HG02973 (cell line): ENCODE measurements at regions not wholly inside any gene's neighbourhood (a gene's known extent, or its start where the extent isn't known, plus 50 kb on each side); places are given as distances from the start of the nearest gene placed in this dataset.

ENCODE experiments used
- ATAC-seq: cut with Tn5 transposase; IDR thresholded peaks from one replicate; pipeline ENCODE4 v1.9.1; 2021; ENCODE audit warnings: moderate library complexity; ENCODE audit not compliant: unreplicated experiment

GRCh38 chr13:106998664-106999063 lies 430.7 kb upstream of the ARGLU1 start:
- ATAC-seq = no peak

DNA sequence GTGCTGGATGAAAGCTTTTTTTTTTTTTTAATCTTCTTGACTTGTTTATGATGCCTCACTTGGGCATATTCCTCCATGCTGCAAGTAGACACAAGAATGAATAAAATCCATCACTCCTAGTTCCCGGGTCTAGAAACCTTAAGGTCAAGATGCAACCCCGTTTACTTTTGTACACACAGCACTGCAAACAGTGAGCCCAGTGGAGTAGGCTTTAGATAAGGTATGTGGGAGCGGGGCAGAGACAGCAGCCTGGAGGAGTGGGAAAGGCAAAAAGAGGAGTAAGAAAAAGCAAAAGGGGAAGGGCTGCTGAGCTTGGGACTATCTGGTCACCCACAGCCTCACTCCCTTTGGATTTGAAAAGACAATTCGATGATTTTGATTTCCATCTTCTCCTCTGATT lies 429.8 kb upstream of the ARGLU1 start:
- ATAC-seq = no peak

- no peak for ATAC-seq
These were observed 429.1 kb upstream of the ARGLU1 start for GRCh38 chr13:106996867-106997618.

DNA sequence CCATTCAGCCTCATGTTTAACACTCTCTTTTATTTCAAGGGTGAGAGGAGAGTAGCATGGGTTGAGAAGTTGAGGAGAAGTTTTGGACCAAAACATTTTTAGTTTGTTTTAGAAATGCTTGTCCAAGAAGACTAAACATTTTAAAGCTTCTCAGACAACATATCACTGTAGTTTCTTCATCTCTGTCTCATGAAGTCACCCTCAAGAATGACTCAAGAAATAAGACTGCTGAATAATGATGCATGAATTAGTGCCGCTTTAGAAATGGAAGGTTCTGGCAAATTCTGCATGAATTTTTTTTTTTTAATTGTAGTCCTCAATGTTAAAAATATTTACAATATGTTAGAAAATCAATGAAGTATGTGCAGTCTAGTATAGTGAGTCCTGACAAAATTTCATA lies 422.7 kb upstream of the ARGLU1 start:
- no peak for ATAC-seq

- no peak for ATAC-seq
These were observed 421.9 kb upstream of the ARGLU1 start for GRCh38 chr13:106989876-106990275.

DNA sequence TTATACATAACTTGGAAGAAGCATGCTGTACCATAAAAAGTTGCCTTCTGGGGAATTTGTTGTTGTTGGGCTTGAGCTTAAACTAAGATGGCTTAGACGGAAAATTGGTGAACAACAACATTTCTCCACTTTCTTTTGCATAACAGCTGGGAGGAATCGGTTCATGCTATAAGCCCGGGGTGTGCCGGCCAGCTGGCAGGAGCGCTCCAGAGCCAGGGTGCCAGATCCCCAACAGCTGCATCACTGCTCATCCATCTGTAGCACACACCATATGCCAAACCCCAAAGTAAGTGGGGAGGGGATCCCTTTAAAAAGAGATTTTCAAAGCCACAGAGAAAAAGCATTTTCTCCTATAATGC lies 419.5 kb upstream of the ARGLU1 start:
- no peak for ATAC-seq

GRCh38 chr13:106986687-106987426 lies 418.9 kb upstream of the ARGLU1 start:
- no peak for ATAC-seq

- ATAC-seq = no peak
These were observed 418.1 kb upstream of the ARGLU1 start for GRCh38 chr13:106986033-106986484.

GRCh38 chr13:106985481-106985880 lies 417.5 kb upstream of the ARGLU1 start:
- ATAC-seq = no peak

- no peak for ATAC-seq
These were observed 413.1 kb upstream of the ARGLU1 start for GRCh38 chr13:106981051-106981450.

- ATAC-seq = no peak
These were observed 399.5 kb upstream of the ARGLU1 start for GRCh38 chr13:106967391-106967790.

DNA sequence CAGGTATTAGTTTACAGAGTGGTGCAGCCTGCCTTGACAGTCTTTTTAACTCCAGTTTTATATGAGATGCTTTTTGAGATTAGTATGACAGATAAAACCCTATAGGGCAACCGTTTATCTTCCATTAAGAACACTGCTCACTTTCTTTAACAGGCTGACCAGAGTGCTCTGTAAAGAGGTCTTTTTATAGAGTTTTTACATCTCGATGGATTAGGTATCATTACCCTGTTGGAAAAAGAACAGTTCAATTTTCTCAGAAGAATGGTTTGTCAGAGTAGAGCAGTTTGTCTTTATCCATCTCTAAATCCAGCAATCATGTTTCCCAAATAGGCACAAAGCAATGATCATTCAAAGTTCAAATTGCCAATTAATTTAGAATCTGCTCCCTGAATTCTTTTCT lies 395.2 kb upstream of the ARGLU1 start:
- ATAC-seq = no peak

- ATAC-seq = no peak
These were observed 393.7 kb upstream of the ARGLU1 start for GRCh38 chr13:106961651-106962050.

- no peak for ATAC-seq
These were observed 393.3 kb upstream of the ARGLU1 start for GRCh38 chr13:106961216-106961615.

DNA sequence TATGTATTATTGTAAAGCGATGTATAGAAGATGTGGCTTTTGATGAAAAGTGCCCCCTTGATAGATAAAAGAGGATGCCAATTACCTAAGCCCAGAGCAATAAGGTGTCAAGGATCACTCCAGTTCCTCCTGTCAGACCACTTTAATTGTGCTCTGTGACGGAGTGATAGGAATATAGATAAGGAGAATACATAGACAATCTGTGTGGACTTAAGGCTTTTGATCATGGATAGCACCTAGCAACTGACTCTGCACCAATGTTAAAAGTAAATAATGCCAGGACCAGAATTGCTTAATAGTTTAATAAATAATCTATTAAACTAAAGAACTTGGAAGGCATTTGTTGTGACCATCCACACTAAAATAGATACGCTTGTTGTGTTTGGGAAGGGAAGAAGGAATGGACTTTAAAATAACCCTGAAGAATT lies 390.7 kb upstream of the ARGLU1 start:
- no peak for ATAC-seq

- no peak for ATAC-seq
These were observed 374.6 kb upstream of the ARGLU1 start for GRCh38 chr13:106942563-106942962.

DNA sequence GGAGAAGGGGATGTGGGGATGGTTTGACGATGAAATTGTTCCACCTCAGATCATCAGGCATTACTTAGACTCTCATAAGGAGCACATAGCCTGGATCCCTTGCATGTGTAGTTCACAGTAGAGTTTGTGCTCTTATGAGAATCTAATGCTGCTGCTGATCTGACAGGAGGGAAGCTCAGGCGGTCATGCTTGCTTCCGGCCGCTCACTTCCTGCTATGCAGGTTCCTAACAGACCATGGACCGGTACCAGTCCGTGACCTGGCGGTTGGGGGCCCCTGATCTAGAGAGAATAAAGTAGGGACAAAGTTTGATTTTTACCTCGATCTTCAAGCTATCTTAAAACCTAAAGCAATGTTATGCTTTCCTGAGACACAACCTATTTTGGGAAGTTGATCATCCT lies 373.8 kb upstream of the ARGLU1 start:
- no peak for ATAC-seq

GRCh38 chr13:106927421-106927820 lies 359.5 kb upstream of the ARGLU1 start:
- ATAC-seq = no peak

GRCh38 chr13:106922384-106922783 lies 354.4 kb upstream of the ARGLU1 start:
- no peak for ATAC-seq

GRCh38 chr13:106919638-106920037 lies 351.7 kb upstream of the ARGLU1 start:
- no peak for ATAC-seq

GRCh38 chr13:106919133-106919532 lies 351.2 kb upstream of the ARGLU1 start:
- ATAC-seq = no peak

DNA sequence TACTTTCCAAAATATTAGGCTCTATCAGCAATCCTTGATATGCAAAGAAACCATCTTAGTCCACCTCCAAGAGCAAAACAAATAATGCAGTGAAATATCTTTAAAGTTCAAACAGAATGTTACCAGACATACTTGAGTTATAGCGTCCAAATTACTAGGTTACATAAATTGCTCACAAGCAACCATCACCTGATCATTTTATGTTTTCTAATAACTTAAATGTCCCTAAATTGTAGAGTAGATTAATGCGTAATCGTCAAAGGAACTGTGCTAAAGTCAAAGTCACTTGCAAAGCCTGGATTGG lies 350.6 kb upstream of the ARGLU1 start:
- ATAC-seq = no peak
